ENCODE measurements at regions not wholly inside any gene's neighbourhood (a gene's known extent, or its start where the extent isn't known, plus 50 kb on each side); places are given as distances from the start of the nearest gene placed in this dataset.

DNA sequence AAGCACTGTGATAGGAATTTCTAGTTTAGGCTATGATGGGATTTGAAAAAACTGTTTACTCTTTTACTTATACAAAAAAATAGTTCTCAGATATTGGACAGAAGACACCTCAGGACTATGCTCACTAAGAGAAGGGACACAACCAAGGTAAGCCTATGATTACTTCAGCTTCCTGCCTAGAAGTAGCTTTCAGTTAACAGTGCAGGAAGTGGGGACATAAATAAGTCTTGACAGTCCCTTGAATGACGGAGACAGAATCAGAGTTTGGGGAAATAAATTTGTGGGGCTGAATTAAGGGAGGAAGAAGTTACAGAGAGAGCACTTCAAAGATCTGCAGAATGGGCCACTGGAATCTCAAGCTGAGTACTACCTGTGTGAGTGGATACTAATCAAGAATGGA, 53.8 kb upstream of the OLFM3 start:
- ATAC-seq: no peak

DNA sequence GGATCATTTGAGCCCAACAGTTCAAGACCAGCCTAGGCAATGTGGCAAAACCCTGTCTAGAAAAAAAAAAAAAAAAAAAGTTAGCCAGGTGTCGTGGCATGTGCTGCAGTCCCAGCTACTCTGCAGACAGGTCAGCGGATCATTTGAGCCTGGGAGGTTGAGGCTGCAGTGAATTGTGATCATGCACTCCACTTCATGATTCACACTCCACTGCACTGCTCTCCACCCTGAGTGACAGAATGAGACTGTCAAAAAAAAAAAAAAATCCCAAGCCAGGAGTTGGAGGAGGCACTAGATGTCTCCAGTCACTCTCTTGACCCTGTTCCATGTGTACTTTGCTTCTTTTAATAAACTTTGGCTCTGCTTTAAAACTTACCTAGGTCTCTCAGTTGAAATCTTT, 51.0 kb upstream of the OLFM3 start:
- ATAC-seq: no peak

All from esophagus mucosa (tissue), 1 donor.